GM19397 (cell line): ENCODE measurements at regions not wholly inside any gene's neighbourhood (a gene's known extent, or its start where the extent isn't known, plus 50 kb on each side); places are given as distances from the start of the nearest gene placed in this dataset.

Source experiments
- ATAC-seq: cut with Tn5 transposase; IDR thresholded peaks from one replicate; pipeline ENCODE4 v1.9.1; 2021; ENCODE audit warnings: mild to moderate bottlenecking, moderate library complexity; ENCODE audit not compliant: unreplicated experiment

DNA sequence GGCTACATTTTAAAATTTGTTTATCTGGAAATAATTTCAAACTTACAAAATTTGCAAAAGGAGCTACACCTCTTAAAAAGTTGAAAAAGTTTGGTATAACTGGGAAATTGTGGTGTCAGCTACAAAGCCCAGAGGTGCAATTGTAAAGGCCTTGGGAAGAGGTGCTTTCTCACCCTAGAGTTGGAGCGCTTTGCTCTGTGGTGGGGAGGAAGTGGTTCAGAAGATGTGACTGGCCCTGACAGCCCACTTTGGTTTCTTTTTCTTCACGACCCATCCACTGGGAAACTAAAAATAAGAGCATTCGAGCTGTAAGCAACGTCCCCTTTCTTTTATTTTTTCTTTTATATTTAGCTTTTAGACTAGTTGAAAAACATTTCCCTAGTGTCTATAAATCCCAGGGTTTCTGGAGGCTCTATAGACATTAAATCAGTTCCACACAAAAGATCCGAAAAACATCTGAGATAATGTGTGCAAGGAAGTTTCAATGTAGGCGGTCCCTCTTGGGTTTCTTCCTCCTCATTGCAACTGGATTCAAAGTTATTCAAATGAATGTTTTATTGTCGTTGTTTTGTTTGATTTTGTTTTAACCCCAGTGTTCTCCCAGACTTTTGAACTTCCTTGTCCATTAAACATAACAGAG, 397.8 kb downstream of the KIF16B start:
- no peak for ATAC-seq

DNA sequence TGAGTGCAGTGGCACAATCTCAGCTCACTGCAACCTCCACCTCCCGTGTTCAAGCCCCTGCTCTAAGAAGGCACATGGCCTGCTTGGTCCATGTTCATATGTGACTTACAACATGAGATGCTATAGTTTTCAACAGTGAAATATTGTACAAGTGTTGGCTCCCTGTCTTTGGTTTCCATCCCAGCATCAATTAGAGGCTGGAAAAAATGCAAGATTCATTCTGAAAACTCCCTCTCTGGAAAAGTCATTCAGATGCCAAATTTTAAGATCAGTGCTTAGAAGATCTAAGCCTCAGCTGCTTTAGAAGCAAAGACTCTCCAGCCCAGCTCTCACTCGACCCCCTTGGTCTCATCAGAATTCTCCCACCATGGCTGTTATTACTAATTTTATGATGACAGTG, 398.9 kb downstream of the KIF16B start:
- no peak for ATAC-seq

- ATAC-seq, result no peak
These were observed 400.2 kb downstream of the KIF16B start for GRCh38 chr20:16173044-16173443.

DNA sequence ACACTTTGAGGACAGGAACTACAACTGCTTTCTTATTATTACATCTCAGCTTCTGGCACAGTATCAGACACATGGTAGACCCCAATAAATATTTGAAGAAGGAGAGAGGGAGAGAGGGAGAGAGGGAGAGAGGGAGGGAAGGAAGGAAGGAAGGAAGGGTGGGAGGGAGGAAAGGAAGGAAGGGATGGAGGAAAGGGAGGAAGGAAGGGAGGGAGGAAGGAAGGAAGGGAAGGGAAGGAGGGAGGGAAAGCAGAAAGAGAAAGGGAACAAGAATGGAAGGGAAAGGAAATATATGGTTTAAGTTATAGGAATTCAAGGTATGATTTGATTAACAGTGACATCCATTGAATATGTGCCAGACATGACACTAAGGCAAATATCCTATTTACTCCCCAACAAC, 402.1 kb downstream of the KIF16B start:
- ATAC-seq, result no peak

- ATAC-seq, result no peak
These were observed 402.8 kb downstream of the KIF16B start for GRCh38 chr20:16170406-16170971.

GRCh38 chr20:16167423-16168130, 405.7 kb downstream of the KIF16B start:
- no peak for ATAC-seq

DNA sequence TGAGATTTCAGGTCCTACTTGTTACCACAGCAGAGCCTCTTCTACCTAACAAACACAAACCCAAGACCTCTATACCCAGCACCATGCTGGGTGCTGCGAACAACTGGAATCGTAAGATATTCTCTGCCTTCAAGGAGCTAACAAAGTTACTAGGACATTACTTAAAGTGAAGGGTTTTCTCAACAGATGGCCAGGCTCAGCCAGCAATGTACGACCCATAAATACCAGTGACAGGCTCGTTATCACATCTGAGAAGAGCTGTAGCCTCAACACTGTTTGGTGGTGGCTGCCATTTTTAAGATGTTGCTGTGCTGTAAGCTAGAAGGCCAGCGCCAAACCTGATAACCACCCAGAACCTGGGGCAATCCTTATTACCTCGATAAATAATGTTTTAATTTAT, 406.5 kb downstream of the KIF16B start:
- no peak for ATAC-seq

- peak; percentile 50 for ATAC-seq
These were observed 414.3 kb downstream of the KIF16B start for GRCh38 chr20:16158976-16159286.

GRCh38 chr20:16158090-16158975, 414.9 kb downstream of the KIF16B start:
- peak; percentile 82 for ATAC-seq

DNA sequence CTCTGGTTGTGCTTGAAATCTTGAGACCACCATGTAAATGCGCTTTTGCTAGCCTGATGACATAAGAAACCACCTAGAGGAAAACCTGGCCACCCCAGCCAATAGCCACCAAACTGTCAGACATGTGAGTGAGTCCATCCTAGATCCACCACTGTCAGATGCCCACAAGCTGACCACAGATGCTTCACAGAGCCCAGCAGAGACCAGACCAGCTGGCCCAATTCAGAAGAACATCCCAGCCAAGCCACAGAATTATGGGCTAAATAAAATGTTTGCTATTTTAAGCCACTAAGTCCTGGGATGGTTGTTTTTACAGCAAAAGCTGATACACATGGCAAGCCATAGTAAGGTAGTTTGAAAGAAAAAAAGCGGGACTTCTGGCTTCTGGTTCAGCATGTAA, 425.3 kb downstream of the KIF16B start:
- ATAC-seq, result no peak

- no peak for ATAC-seq
These were observed 426.0 kb downstream of the KIF16B start for GRCh38 chr20:16147216-16147615.

- ATAC-seq, result no peak
These were observed 427.3 kb downstream of the KIF16B start for GRCh38 chr20:16145919-16146318.

GRCh38 chr20:16143596-16143995, 429.7 kb downstream of the KIF16B start:
- no peak for ATAC-seq

- ATAC-seq, result no peak
These were observed 437.6 kb downstream of the KIF16B start for GRCh38 chr20:16135630-16136029.

- ATAC-seq, result no peak
These were observed 441.0 kb downstream of the KIF16B start for GRCh38 chr20:16132036-16132798.

- ATAC-seq, result no peak
These were observed 443.8 kb downstream of the KIF16B start for GRCh38 chr20:16129411-16129810.

DNA sequence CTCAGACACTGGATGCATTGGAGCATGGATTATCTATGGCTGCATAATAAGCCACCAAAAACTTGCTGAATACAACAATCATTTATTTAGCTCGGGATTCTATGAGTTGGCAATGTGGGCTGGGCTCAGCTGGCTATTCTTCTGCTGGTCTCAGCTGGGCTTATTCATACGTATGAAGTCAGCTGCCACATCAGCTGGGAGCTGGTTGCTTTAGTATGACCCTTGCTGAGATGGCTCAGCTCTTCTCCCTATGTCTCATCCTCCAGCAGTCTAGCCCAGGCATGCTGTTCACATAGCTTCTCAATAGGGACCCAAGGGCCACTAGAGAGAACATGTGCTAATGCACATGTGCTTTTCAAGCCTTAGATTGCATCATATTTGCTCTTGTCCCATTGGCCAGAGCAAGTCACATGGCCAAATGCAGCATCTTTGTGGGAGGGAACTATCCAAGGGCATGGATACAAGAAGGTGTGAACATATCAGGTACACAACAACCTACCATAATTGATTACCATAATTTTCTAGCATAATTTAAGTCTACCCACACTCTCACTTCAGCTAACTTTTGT, 444.6 kb downstream of the KIF16B start:
- no peak for ATAC-seq

GRCh38 chr20:16125816-16126215, 447.4 kb downstream of the KIF16B start:
- ATAC-seq, result no peak

DNA sequence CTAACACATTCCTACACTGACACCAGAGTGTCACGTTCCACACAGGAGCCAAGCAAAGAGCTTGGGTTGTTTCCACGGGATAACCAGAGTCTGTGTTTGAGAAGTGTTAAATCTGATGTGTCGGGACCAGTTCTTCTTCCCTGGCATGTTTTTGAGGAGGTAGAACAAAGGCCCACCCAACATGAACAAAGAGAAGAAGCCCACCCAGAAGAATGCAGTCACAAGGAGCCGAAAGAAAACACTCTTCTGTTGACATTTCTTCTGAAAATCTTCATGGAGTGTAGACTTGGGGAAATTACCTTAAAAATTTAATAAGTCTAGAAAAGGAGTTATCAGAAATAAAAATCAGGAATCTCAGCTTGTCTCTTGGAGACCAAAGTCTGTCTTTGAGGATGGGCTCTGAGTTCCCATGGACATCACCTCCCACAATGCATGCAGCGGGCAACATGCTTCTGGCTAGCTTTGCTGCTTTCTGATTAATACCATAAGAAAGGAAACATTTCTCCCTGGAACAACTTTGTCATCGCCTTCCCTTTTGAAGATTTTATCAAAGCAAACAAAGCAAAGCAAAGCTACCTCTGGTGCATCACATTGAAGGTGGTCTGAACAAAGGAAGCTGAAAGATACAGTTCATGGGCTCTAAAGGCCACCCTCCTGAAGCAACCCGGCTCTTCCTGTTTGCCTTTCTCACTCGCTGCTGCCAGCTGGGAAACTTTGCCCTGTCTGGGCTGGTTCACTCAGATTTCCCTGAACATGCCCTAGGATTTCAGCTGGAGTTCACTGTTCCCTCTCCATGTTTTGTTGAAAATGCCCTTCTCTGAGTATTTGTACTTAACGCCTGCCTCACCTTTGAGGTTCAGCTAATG, 448.1 kb downstream of the KIF16B start:
- ATAC-seq, result no peak

- ATAC-seq, result no peak
These were observed 448.8 kb downstream of the KIF16B start for GRCh38 chr20:16124491-16124890.
